K562 (cell line): ENCODE measurements at regions not wholly inside any gene's neighbourhood (a gene's known extent, or its start where the extent isn't known, plus 50 kb on each side); places are given as distances from the start of the nearest gene placed in this dataset.

Experiments used
- CCNT2 ChIP-seq: IDR thresholded peaks from 2 replicates; pipeline ENCODE4 v1.6.1; 2011; ENCODE audit warnings: borderline replicate concordance, low read depth, mild to moderate bottlenecking, moderate library complexity, mixed read lengths, low read length; ENCODE audit not compliant: insufficient read length; ENCODE audit errors: extremely low read depth
- NR2C2 ChIP-seq, 2 experiments: fragments of 200-800 bp in 1 of 2; sonication (Bioruptor generic) in 1 of 2; sonication (generic) in 1 of 2; formaldehyde crosslinking in 1 of 2; IDR thresholded peaks; 2 replicates each; pipeline versions ENCODE4 v1.6.1 to v1.8.0; 2016 to 2022; ENCODE audit warnings: mild to moderate bottlenecking in 1 of 2, missing compliant biosample characterization in 1 of 2, missing genetic modification characterization in 1 of 2, missing genetic modification reagents in 1 of 2
- NUFIP1 ChIP-seq: fragments of 450-650 bp; IDR thresholded peaks from 2 replicates; pipeline ENCODE4 v1.6.1; 2018; ENCODE audit not compliant: partially characterized antibody
- PHB ChIP-seq: fragments of 250-450 bp; sonication (Bioruptor Pico); IDR thresholded peaks from 2 replicates; pipeline ENCODE4 v1.5.0; 2021
- ZNF133 ChIP-seq: fragments of 250-450 bp; sonication (Bioruptor Pico); IDR thresholded peaks from 2 replicates; pipeline ENCODE4 v1.4.0; 2020; ENCODE audit warnings: mild to moderate bottlenecking
- ZNF175 ChIP-seq: fragments of 200-800 bp; sonication (Bioruptor generic); IDR thresholded peaks from 2 replicates; pipeline ENCODE4 v1.6.1; 2016; ENCODE audit warnings: low read depth, mild to moderate bottlenecking, missing genetic modification characterization, missing compliant biosample characterization
- ZNF75A ChIP-seq: fragments of 450-650 bp; formaldehyde crosslinking; IDR thresholded peaks from 2 replicates; pipeline ENCODE4 v1.4.0; 2020; ENCODE audit warnings: mild to moderate bottlenecking
- TF ChIP-seq, protein P1 (sequence below): fragments of 450-650 bp; IDR thresholded peaks from 2 replicates; pipeline ENCODE4 v1.6.1; 2018; ENCODE audit not compliant: partially characterized antibody
- TF ChIP-seq, protein P2 (sequence below): fragments of 450-650 bp; IDR thresholded peaks from 2 replicates; pipeline ENCODE4 v1.6.1; 2016; ENCODE audit warnings: mild to moderate bottlenecking
- TF ChIP-seq, protein P3 (sequence below): fragments of 450-650 bp; IDR thresholded peaks from 2 replicates; pipeline ENCODE4 v1.6.1; 2017; ENCODE audit warnings: antibody characterized with exemption, mild to moderate bottlenecking
- TF ChIP-seq, protein P4 (sequence below): fragments of 450-650 bp; formaldehyde crosslinking; IDR thresholded peaks from 2 replicates; pipeline ENCODE4 v1.4.0; 2020; ENCODE audit warnings: mild to moderate bottlenecking, mixed read lengths

DNA sequence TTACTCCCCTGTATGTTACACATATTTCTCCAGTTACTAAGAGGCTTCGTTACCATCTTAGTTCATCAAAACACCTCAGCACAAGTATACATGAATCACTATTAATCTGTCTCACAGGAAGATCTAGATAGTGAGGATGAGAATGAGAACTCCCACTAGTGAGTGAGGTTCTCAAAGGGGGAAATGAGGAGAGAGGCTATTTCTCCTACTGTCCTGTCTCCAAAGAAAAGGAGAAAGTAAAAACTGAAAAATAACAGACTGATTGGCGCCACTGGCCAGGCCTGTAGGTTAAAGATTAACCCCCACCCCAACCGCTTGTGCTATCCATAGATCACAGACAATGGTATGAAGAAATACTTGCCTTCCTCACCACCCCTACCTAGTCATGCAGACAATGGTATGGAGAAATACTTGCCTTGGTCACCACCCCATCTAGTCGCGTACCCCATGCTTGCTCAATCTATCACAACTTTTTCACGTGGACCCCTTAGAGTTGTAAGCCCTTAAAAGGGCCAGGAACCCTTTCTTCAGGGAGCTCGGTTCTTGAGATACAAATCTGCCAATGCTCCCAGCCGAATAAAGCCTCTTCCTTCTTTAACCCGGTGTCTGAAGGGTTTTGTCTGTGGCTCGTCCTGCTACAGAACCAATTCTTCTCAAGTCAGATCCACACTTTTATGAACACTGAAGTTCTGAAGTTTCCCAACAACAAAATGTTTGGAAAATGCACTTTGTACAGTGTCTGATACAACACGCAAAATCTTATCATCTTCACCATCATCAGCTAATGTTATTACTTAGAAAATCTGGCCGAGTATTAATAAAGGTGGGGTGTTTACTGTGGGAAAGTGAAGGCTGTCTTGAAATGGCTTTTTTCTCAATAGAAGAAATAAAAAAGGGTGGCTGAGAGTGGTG, 598.1 kb downstream of the UQCRFS1 start (continued):
- TF ChIP-seq, protein P1, sequence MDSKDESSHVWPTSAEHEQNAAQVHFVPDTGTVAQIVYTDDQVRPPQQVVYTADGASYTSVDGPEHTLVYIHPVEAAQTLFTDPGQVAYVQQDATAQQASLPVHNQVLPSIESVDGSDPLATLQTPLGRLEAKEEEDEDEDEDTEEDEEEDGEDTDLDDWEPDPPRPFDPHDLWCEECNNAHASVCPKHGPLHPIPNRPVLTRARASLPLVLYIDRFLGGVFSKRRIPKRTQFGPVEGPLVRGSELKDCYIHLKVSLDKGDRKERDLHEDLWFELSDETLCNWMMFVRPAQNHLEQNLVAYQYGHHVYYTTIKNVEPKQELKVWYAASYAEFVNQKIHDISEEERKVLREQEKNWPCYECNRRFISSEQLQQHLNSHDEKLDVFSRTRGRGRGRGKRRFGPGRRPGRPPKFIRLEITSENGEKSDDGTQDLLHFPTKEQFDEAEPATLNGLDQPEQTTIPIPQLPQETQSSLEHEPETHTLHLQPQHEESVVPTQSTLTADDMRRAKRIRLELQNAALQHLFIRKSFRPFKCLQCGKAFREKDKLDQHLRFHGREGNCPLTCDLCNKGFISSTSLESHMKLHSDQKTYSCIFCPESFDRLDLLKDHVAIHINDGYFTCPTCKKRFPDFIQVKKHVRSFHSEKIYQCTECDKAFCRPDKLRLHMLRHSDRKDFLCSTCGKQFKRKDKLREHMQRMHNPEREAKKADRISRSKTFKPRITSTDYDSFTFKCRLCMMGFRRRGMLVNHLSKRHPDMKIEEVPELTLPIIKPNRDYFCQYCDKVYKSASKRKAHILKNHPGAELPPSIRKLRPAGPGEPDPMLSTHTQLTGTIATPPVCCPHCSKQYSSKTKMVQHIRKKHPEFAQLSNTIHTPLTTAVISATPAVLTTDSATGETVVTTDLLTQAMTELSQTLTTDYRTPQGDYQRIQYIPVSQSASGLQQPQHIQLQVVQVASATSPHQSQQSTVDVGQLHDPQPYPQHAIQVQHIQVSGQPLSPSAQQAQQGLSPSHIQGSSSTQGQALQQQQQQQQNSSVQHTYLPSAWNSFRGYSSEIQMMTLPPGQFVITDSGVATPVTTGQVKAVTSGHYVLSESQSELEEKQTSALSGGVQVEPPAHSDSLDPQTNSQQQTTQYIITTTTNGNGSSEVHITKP, result no peak
- TF ChIP-seq PHB (CRISPR knock-in tag), result no peak
- TF ChIP-seq, protein P2, sequence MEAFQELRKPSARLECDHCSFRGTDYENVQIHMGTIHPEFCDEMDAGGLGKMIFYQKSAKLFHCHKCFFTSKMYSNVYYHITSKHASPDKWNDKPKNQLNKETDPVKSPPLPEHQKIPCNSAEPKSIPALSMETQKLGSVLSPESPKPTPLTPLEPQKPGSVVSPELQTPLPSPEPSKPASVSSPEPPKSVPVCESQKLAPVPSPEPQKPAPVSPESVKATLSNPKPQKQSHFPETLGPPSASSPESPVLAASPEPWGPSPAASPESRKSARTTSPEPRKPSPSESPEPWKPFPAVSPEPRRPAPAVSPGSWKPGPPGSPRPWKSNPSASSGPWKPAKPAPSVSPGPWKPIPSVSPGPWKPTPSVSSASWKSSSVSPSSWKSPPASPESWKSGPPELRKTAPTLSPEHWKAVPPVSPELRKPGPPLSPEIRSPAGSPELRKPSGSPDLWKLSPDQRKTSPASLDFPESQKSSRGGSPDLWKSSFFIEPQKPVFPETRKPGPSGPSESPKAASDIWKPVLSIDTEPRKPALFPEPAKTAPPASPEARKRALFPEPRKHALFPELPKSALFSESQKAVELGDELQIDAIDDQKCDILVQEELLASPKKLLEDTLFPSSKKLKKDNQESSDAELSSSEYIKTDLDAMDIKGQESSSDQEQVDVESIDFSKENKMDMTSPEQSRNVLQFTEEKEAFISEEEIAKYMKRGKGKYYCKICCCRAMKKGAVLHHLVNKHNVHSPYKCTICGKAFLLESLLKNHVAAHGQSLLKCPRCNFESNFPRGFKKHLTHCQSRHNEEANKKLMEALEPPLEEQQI, result peak; percentile 68; the same call in 1 of the 2 replicates
- TF ChIP-seq, protein P3, sequence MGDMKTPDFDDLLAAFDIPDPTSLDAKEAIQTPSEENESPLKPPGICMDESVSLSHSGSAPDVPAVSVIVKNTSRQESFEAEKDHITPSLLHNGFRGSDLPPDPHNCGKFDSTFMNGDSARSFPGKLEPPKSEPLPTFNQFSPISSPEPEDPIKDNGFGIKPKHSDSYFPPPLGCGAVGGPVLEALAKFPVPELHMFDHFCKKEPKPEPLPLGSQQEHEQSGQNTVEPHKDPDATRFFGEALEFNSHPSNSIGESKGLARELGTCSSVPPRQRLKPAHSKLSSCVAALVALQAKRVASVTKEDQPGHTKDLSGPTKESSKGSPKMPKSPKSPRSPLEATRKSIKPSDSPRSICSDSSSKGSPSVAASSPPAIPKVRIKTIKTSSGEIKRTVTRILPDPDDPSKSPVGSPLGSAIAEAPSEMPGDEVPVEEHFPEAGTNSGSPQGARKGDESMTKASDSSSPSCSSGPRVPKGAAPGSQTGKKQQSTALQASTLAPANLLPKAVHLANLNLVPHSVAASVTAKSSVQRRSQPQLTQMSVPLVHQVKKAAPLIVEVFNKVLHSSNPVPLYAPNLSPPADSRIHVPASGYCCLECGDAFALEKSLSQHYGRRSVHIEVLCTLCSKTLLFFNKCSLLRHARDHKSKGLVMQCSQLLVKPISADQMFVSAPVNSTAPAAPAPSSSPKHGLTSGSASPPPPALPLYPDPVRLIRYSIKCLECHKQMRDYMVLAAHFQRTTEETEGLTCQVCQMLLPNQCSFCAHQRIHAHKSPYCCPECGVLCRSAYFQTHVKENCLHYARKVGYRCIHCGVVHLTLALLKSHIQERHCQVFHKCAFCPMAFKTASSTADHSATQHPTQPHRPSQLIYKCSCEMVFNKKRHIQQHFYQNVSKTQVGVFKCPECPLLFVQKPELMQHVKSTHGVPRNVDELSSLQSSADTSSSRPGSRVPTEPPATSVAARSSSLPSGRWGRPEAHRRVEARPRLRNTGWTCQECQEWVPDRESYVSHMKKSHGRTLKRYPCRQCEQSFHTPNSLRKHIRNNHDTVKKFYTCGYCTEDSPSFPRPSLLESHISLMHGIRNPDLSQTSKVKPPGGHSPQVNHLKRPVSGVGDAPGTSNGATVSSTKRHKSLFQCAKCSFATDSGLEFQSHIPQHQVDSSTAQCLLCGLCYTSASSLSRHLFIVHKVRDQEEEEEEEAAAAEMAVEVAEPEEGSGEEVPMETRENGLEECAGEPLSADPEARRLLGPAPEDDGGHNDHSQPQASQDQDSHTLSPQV, result no peak
- no peak for TF ChIP-seq NUFIP1
- TF ChIP-seq CCNT2, result peak; percentile 28
- TF ChIP-seq ZNF133 (CRISPR knock-in tag), result no peak
- TF ChIP-seq, protein P4, sequence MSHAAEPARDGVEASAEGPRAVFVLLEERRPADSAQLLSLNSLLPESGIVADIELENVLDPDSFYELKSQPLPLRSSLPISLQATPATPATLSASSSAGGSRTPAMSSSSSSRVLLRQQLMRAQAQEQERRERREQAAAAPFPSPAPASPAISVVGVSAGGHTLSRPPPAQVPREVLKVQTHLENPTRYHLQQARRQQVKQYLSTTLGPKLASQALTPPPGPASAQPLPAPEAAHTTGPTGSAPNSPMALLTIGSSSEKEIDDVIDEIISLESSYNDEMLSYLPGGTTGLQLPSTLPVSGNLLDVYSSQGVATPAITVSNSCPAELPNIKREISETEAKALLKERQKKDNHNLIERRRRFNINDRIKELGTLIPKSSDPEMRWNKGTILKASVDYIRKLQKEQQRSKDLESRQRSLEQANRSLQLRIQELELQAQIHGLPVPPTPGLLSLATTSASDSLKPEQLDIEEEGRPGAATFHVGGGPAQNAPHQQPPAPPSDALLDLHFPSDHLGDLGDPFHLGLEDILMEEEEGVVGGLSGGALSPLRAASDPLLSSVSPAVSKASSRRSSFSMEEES, result no peak
- no peak for TF ChIP-seq NR2C2 (CRISPR knock-in tag; IDR thresholded peaks at IDR 0.05)
- TF ChIP-seq NR2C2 (tag; IDR thresholded peaks at IDR 0.05), result 0 out of 2 replicates have a peak, but pooled peaks have one; percentile 7
- TF ChIP-seq ZNF75A (CRISPR knock-in tag), result peak; percentile 92
- TF ChIP-seq ZNF175 (CRISPR knock-in tag), result no peak
